A549 (cell line): ENCODE measurements at regions not wholly inside any gene's neighbourhood (a gene's known extent, or its start where the extent isn't known, plus 50 kb on each side); places are given as distances from the start of the nearest gene placed in this dataset.

ENCODE experiments used
- ATAC-seq, 2 experiments: fragments of 200-7000 bp in 1 of 2; fragments of >200 bp in 1 of 2; cut with Nextera tagmentation in 1 of 2; cut with Tn5 transposase in 1 of 2; 3 replicates each; pipeline versions ENCODE4 v1.8.0 to v1.9.1; 2018 to 2020; ENCODE audit warnings: mild to moderate bottlenecking in 1 of 2, moderate library complexity in 1 of 2
- CTCF ChIA-PET: fragments of 300-600 bp; sonication (Branson Sonifier 250); formaldehyde crosslinking; extraction: SDS; loops from one replicate; lab custom pipeline; 2021; ENCODE audit warnings: antibody characterized with exemption, inconsistent platforms; lab: Yijun Ruan, JAX
- POLR2A ChIA-PET: fragments of 350-600 bp; formaldehyde crosslinking; extraction: SDS; loops from one replicate; lab custom pipeline; 2021; ENCODE audit warnings: antibody characterized with exemption, inconsistent platforms; lab: Yijun Ruan, JAX
- DNase-seq, 2 experiments: peaks; one replicate each; pipeline versions ENCODE4 v3.0.0 to v3.0.0-alpha.2; 2011 to 2016; ENCODE audit warnings: low read depth in 1 of 2, low spot score in 1 of 2
- FAIRE-seq: peaks from 2 replicates; lab custom pipeline; 2011; peaks lifted over from hg19 to GRCh38; lab: Jason Lieb, UNC
- H3K27ac ChIP-seq, 2 experiments: fragments of >200 bp; sonication (Bioruptor Twin); formaldehyde crosslinking; 3 replicates each; pipeline ENCODE4 v1.5.1; 2016 to 2017
- H3K4me1 ChIP-seq: fragments of >200 bp; sonication (Bioruptor Twin); formaldehyde crosslinking; 3 replicates; pipeline ENCODE4 v1.6.1; 2016
- H3K4me2 ChIP-seq: fragments of >200 bp; sonication (Bioruptor Twin); formaldehyde crosslinking; 3 replicates; pipeline ENCODE4 v1.6.1; 2016
- H3K4me3 ChIP-seq: fragments of >200 bp; sonication (Bioruptor Twin); formaldehyde crosslinking; 3 replicates; pipeline ENCODE4 v1.5.1; 2016
- H3K9me3 ChIP-seq: fragments of >200 bp; sonication (Bioruptor Twin); formaldehyde crosslinking; 3 replicates; pipeline ENCODE4 v1.6.1; 2016
- BCL3 ChIP-seq: fragments of >200 bp; sonication (Bioruptor Twin); formaldehyde crosslinking; IDR thresholded peaks from 3 replicates; pipeline ENCODE4 v1.6.1; 2016
- CBX2 ChIP-seq: fragments of 200-600 bp; sonication (generic); IDR thresholded peaks from 2 replicates; pipeline ENCODE4 v1.6.1; 2016; ENCODE audit warnings: low read depth, mild to moderate bottlenecking, borderline replicate concordance
- CEBPB ChIP-seq, 2 experiments: fragments of >200 bp in 1 of 2; sonication (Bioruptor Twin) in 1 of 2; formaldehyde crosslinking in 1 of 2; IDR thresholded peaks; 2 replicates each; pipeline ENCODE4 v1.6.1; 2012 to 2016
- CHD4 ChIP-seq: fragments of 200-600 bp; sonication (generic); IDR thresholded peaks from 2 replicates; pipeline ENCODE4 v1.6.1; 2016; ENCODE audit warnings: antibody characterized with exemption, mild to moderate bottlenecking, borderline replicate concordance
- CTCF ChIP-seq: fragments of >200 bp; sonication (Bioruptor Twin); formaldehyde crosslinking; IDR thresholded peaks from 3 replicates; pipeline ENCODE4 v1.5.1; 2016
- ESRRA ChIP-seq: fragments of 150-350 bp; IDR thresholded peaks from 2 replicates; pipeline ENCODE4 v1.6.1; 2014; ENCODE audit warnings: mild to moderate bottlenecking, low read length, borderline replicate concordance
- GATA3 ChIP-seq: IDR thresholded peaks from 2 replicates; pipeline ENCODE4 v1.6.1; 2012; ENCODE audit warnings: borderline replicate concordance
- HES2 ChIP-seq: fragments of >200 bp; sonication (Bioruptor Twin); formaldehyde crosslinking; IDR thresholded peaks from 2 replicates; pipeline ENCODE4 v1.6.1; 2016
- HOXA7 ChIP-seq: fragments of 250-450 bp; sonication (Bioruptor Pico); IDR thresholded peaks from 2 replicates; pipeline ENCODE4 v1.5.0; 2020; ENCODE audit warnings: mild to moderate bottlenecking, moderate library complexity
- HOXB13 ChIP-seq: fragments of 250-450 bp; sonication (Bioruptor Pico); IDR thresholded peaks from 2 replicates; pipeline ENCODE4 v1.5.0; 2020; ENCODE audit warnings: low read depth, mild to moderate bottlenecking, moderate library complexity
- JUNB ChIP-seq: fragments of >200 bp; sonication (Bioruptor Twin); formaldehyde crosslinking; IDR thresholded peaks from 2 replicates; pipeline ENCODE4 v1.6.1; 2016
- KDM1A ChIP-seq: fragments of 200-600 bp; sonication (generic); IDR thresholded peaks from 2 replicates; pipeline ENCODE4 v1.6.1; 2016; ENCODE audit warnings: low read depth, mild to moderate bottlenecking
- MAX ChIP-seq: IDR thresholded peaks from 2 replicates; pipeline ENCODE4 v1.6.1; 2012
- MAZ ChIP-seq: fragments of 150-350 bp; IDR thresholded peaks from 2 replicates; pipeline ENCODE4 v1.6.1; 2014; ENCODE audit warnings: antibody characterized with exemption, low read depth, low read length, borderline replicate concordance
- MYC ChIP-seq: IDR thresholded peaks from 2 replicates; pipeline ENCODE4 v1.6.1; 2012; ENCODE audit warnings: mild to moderate bottlenecking, inconsistent platforms, low read length, improper control_type of control experiment, borderline replicate concordance
- NPAS2 ChIP-seq: fragments of 250-450 bp; sonication (Bioruptor Pico); IDR thresholded peaks from 2 replicates; pipeline ENCODE4 v1.8.0; 2022; ENCODE audit warnings: mild to moderate bottlenecking, moderate library complexity, borderline replicate concordance
- NR3C1 ChIP-seq: fragments of >200 bp; sonication (Bioruptor Twin); formaldehyde crosslinking; IDR thresholded peaks from 3 replicates; pipeline ENCODE4 v1.6.1; 2017
- PBX3 ChIP-seq: IDR thresholded peaks from 2 replicates; pipeline ENCODE4 v1.6.1; 2012
- RAD21 ChIP-seq, 2 experiments: fragments of >200 bp in 1 of 2; sonication (Bioruptor Twin) in 1 of 2; formaldehyde crosslinking in 1 of 2; IDR thresholded peaks in 1 of 2; conservative IDR thresholded peaks in 1 of 2; 2 replicates in 1 of 2; 3 replicates in 1 of 2; pipeline ENCODE4 v1.6.1; 2012 to 2018; ENCODE audit warnings: inconsistent platforms in 1 of 2
- USF2 ChIP-seq: fragments of 450-650 bp; IDR thresholded peaks from 2 replicates; pipeline ENCODE4 v1.6.1; 2014; ENCODE audit warnings: antibody characterized with exemption
- ZFP36 ChIP-seq: fragments of 450-650 bp; IDR thresholded peaks from 2 replicates; pipeline ENCODE4 v1.6.1; 2014; ENCODE audit warnings: borderline replicate concordance; ENCODE audit not compliant: partially characterized antibody
- WGBS: methylation state at CpG from one replicate; pipeline ENCODE4 v1.1.6; 2017; ENCODE audit errors: missing lambda C conversion rate; 5-methylcytosine and 5-hydroxymethylcytosine counted together

- H3K4me2 ChIP-seq: no peak overlapping the region
- H3K9me3 ChIP-seq: no peaks in the 10 kb centered on the region
- ATAC-seq: no peak
- ChIA-PET CTCF (no interaction called here), POLR2A (no interaction called here)
- no peaks in the 10 kb centered on the region for H3K4me1 ChIP-seq
- DNase-seq: no peak
- TF ChIP-seq HOXA7 (no peak), NPAS2 (CRISPR knock-in tag) (no peak), NR3C1 (no peak), CEBPB (IDR thresholded peaks at IDR 0.05) (no peak), MYC (no peak), GATA3 (no peak), PBX3 (no peak), BCL3 (no peak), MAX (no peak), HES2 (no peak), RAD21 (conservative IDR thresholded peaks at IDR 0.05 in 1 of 2, IDR thresholded peaks at IDR 0.05 in 1 of 2) (no peak), KDM1A (no peak), CTCF (no peak), MAZ (no peak), HOXB13 (CRISPR knock-in tag) (no peak), ZFP36 (no peak), USF2 (no peak), JUNB (no peak), CHD4 (no peak)
- WGBS: 78% methylated on average over 3 of the region's 3 CpGs
- H3K27ac ChIP-seq: no peak overlapping the region
- no peak overlapping the region for H3K4me3 ChIP-seq
- FAIRE-seq: no peak
Measured at GRCh38 chr2:144621266-144621665, 101.3 kb upstream of the ZEB2 start.

- H3K4me2 ChIP-seq: no peak overlapping the region
- 58% methylated on average over 3 of the region's 3 CpGs for WGBS
- no peak for TF ChIP-seq CBX2
- no peak for TF ChIP-seq ESRRA
- DNase-seq (no peak), FAIRE-seq (no peak), ATAC-seq (no peak)
- POLR2A ChIA-PET: no interaction called here
- no peak overlapping the region for H3K4me3 ChIP-seq
- H3K27ac ChIP-seq: no peak overlapping the region
- H3K9me3 ChIP-seq: no peaks in the 10 kb centered on the region
- no peaks in the 10 kb centered on the region for H3K4me1 ChIP-seq
- CTCF ChIA-PET: interaction anchor here (0.5 kb wide), 1 partner anchor 591 kb away, joined by 3 read pairs; no protein-coding TSS in a partner anchor
Measured at GRCh38 chr2:144619760-144620159, 99.8 kb upstream of the ZEB2 start.
